GM06990 (cell line): ENCODE measurements at regions not wholly inside any gene's neighbourhood (a gene's known extent, or its start where the extent isn't known, plus 50 kb on each side); places are given as distances from the start of the nearest gene placed in this dataset.

ENCODE experiments used
- DNase-seq: peaks from one replicate; pipeline ENCODE4 v3.0.0-alpha.2; 2011; ENCODE audit not compliant: insufficient read length; ENCODE audit errors: extremely low read depth
- H3K27me3 ChIP-seq: replicated peaks from 2 replicates; pipeline ENCODE4 v1.6.0; 2011; ENCODE audit warnings: low read length; ENCODE audit not compliant: control insufficient read depth, insufficient read depth
- H3K36me3 ChIP-seq: 2 replicates; pipeline ENCODE4 v1.5.1; 2011; ENCODE audit warnings: low read length; ENCODE audit not compliant: control insufficient read depth, insufficient read depth
- H3K4me3 ChIP-seq: replicated peaks from 2 replicates; pipeline ENCODE4 v1.5.1; 2011; ENCODE audit warnings: low read depth, mild to moderate bottlenecking, control low read depth, low read length
- TF ChIP-seq, protein P1 (sequence below): IDR thresholded peaks from 2 replicates; pipeline ENCODE4 v1.5.1; 2011; ENCODE audit warnings: low read length, control low read depth, mild to moderate bottlenecking, inconsistent platforms; ENCODE audit not compliant: insufficient read depth, poor library complexity, severe bottlenecking

DNA sequence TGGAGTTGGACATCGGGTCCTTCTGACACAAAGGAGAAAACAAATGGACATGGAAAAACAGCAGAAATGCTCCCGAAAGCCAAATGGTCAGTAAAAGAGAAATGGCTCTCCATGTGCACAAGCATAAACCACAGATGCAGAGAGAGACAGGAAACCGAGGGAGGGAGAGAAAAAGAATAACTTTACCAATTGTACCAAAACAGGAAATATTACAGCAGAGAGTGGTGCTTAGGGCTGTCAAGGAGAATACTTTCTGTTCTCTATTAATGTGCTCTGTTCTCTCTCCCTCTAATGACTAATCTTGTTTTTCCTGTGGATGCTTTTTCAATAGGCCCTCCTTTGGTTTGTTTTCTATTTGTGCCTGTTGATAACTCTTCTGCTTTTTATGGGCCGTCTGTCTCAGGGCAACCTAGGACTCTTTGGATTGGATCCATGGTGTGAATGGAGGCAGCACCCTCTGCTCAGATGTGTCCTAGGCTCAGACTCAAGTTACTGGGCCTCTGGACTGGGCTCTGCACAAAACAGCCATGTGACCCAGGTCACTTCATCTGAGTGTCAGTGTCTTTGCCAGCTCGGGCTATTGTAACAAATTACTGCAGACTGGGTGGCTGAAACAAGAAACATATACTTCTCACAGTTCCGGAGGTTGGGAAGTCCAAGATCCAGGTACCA lies 663.0 kb downstream of the NPHP4 start:
- no peak overlapping the region for H3K4me3 ChIP-seq
- DNase-seq: no peak
- H3K36me3 ChIP-seq: no peaks in the 10 kb centered on the region
- no peaks in the 10 kb centered on the region for H3K27me3 ChIP-seq
- TF ChIP-seq, protein P1, sequence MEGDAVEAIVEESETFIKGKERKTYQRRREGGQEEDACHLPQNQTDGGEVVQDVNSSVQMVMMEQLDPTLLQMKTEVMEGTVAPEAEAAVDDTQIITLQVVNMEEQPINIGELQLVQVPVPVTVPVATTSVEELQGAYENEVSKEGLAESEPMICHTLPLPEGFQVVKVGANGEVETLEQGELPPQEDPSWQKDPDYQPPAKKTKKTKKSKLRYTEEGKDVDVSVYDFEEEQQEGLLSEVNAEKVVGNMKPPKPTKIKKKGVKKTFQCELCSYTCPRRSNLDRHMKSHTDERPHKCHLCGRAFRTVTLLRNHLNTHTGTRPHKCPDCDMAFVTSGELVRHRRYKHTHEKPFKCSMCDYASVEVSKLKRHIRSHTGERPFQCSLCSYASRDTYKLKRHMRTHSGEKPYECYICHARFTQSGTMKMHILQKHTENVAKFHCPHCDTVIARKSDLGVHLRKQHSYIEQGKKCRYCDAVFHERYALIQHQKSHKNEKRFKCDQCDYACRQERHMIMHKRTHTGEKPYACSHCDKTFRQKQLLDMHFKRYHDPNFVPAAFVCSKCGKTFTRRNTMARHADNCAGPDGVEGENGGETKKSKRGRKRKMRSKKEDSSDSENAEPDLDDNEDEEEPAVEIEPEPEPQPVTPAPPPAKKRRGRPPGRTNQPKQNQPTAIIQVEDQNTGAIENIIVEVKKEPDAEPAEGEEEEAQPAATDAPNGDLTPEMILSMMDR: no peak

DNA sequence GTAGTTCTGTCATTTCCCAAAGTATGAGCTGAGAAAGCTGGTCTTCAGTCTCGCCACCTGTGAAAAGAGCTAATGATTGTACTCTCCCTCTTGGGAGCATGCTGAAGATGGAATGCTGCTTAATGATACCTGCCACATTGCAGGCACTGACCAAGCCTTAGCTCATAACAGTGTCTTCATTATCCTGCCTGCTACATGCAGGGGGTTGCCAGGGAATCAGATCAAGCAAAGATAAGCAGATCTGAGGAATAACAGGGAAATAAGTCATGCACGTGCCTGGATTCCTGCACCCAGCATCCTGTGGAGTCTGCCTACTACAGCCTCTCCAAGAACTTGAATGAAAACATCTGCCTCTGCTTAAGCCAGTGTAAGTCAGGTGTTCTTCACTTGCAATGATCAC lies 667.3 kb downstream of the NPHP4 start:
- no peak overlapping the region for H3K4me3 ChIP-seq
- no peaks in the 10 kb centered on the region for H3K27me3 ChIP-seq
- TF ChIP-seq, protein P1: no peak
- no peaks in the 10 kb centered on the region for H3K36me3 ChIP-seq
- no peak for DNase-seq

DNA sequence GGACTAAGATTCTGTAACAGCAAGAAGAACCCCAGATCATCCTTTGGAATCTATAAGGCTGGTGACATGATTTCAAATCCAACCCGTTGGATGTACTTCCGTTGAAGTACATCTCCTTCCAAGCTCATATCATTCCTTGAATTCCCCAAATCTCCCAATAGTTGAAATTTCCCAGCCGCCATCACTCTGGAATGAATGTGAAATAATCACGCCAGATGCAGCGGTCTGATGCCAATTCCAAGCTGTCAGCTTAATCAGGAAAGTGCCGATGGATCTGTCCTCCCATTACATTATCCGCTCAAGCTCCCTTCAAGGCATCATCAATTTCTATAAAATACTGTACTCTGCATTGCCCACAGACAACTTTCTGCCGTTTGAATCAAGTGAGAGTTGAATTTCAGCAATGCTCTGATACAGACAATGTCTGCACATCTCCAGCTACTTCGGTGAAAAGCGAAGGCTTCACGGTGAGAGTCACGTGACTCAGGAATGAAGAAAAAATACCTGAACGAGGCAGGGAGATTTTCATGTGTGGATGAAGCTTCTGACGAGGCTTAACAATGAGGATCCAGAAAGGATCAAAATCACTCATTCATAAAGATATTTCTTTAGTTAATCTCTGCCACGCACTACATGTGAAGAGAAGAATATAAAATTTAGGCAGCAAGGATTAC lies 663.9 kb downstream of the AJAP1 start:
- H3K27me3 ChIP-seq: no peaks in the 10 kb centered on the region
- no peak overlapping the region for H3K4me3 ChIP-seq
- no peak for DNase-seq
- TF ChIP-seq, protein P1: no peak
- no peaks in the 10 kb centered on the region for H3K36me3 ChIP-seq

DNA sequence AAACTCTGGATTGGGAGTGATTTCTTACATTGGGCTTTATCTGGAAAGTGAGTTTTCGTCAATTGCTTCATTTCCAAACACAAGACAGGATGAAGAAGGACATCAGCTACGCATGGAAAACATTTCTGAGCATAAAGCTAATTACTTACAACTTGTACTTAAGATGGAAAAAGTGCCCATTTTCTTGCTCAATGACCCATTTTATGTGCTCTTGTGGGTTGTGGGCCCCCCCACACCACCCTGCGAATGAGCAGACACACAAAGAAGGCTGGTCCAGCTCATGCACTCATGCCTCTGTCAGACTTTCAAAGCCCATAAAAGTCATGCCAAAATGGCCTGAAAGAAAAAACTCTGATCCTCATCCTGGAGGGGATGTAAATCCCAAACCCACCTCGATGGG lies 663.0 kb downstream of the AJAP1 start:
- TF ChIP-seq, protein P1: no peak
- no peaks in the 10 kb centered on the region for H3K27me3 ChIP-seq
- H3K4me3 ChIP-seq: no peak overlapping the region
- DNase-seq: no peak
- H3K36me3 ChIP-seq: no peaks in the 10 kb centered on the region

DNA sequence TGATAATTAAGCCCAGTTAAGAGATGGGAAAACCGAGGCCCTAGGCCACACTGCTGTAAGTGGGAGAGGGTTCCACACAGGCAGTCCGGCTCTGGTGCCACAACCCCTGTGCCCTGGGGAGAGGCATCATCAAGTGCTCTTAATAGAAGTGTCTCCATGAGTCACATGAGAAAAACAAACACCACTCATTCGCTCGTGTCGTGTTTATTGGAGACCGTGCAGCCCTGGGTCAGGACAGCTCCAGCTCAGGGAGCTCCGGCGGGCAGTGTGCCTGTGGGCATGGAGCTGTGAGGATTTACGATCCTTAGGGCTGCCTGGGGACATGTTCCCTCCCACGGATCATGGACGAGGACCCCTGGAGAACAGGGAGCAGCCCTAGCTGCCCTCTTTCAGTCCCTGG lies 658.5 kb downstream of the AJAP1 start:
- Histone ChIP-seq H3K4me3 (no peak overlapping the region), H3K27me3 (no peaks in the 10 kb centered on the region), H3K36me3 (no peaks in the 10 kb centered on the region)
- DNase-seq: no peak
- TF ChIP-seq, protein P1: no peak
